Upper lobe of left lung (tissue), 4 donors: ENCODE measurements at regions not wholly inside any gene's neighbourhood (a gene's known extent, or its start where the extent isn't known, plus 50 kb on each side); places are given as distances from the start of the nearest gene placed in this dataset.

Experiments
- CTCF ChIP-seq, 6 experiments: fragments of 450-650 bp in 4 of 6; fragments of 200-600 bp in 2 of 6; sonication (generic) in 2 of 6; IDR thresholded peaks; one replicate each; pipeline ENCODE4 v1.5.1; 2016 to 2019; ENCODE audit warnings: antibody characterized with exemption in 6 of 6
- POLR2A ChIP-seq, 4 donors: fragments of 450-650 bp; IDR thresholded peaks; one replicate each; pipeline ENCODE4 v1.5.1; 2016 to 2017; ENCODE audit warnings: antibody characterized with exemption in 4 of 4, mild to moderate bottlenecking in 2 of 4

GRCh38 chr5:109589986-109590385 lies 99.7 kb upstream of the MAN2A1 start:
- TF ChIP-seq CTCF (IDR thresholded peaks at IDR 0.05) = no peak
- TF ChIP-seq POLR2A (IDR thresholded peaks at IDR 0.05) = no peak
